ENCODE measurements at regions not wholly inside any gene's neighbourhood (a gene's known extent, or its start where the extent isn't known, plus 50 kb on each side); places are given as distances from the start of the nearest gene placed in this dataset.

GRCh38 chr11:82676483-82677094 is 57.1 kb downstream of the FAM181B start:
- DNase-seq (ENCODE audit: low read depth), result no peak

DNA sequence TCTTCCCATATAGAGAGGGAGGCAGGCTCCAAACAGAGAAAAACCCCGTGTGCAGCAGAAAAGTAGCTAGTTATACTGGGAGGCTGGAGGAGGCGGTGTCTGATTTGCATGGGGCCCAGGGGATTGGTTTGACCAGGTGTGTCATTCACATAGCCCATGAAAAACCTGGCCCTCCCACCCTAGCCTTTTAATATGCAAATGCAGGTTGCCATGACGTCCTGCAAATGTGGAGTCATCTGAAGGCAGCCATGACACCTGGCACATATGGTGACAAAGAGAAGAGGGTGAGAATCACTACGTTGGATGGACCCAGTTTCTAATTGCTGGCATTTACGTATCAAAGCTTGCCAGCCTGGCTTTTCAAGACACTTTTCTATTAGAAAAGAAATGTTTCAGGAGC is 57.8 kb downstream of the FAM181B start:
- no peak for DNase-seq (ENCODE audit: low read depth)

DNA sequence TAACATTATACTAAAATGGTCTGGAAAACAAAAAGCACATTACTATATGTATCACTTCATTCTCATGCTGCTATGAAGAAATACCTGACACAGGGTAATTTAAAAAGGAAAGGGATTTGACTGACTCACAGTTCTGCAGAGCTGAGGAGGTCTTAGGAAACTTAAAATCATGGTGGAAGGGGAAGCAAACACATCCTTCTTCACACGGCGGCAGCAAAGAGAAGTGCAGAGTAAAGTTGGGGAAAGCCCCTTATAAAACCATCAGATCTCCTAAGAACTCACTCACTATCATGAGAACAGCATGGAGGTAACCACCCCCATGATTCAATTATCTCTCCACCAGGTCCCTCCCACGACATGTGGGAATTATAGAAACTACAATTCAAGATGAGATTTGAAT is 60.0 kb downstream of the FAM181B start:
- no peak for DNase-seq (ENCODE audit: low read depth)

GRCh38 chr11:82671451-82671850 is 62.2 kb downstream of the FAM181B start:
- no peak for DNase-seq (ENCODE audit: low read depth)

- DNase-seq (ENCODE audit: low read depth), result no peak
These were observed 70.1 kb downstream of the FAM181B start for GRCh38 chr11:82663535-82663934.

GRCh38 chr11:82653752-82654151 is 79.9 kb downstream of the FAM181B start:
- no peak for DNase-seq (ENCODE audit: low read depth)

GRCh38 chr11:82639251-82639650 is 94.4 kb downstream of the FAM181B start:
- no peak for DNase-seq (ENCODE audit: low read depth)

- DNase-seq (ENCODE audit: low read depth), result no peak
These were observed 97.0 kb downstream of the FAM181B start for GRCh38 chr11:82636615-82637014.

DNA sequence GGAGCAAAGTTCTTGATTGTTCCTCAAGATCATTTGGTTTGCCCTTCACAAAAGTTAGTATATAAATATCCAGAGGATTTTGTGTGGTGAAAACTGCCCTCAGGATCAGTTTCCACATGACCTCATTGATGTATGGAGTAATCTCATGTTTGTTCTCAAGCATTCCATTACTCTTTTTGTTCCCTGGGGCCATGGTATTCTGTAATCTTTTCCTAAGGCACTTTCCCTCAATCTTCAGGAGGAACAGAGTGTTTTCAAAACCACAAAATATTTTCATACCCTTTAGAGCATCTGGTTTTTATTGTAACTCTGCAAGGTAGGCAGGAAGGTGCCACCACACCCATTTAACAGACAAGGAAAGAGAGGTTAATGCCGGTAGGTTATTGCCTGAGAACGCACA is 99.6 kb downstream of the FAM181B start:
- no peak for DNase-seq (ENCODE audit: low read depth)

DNA sequence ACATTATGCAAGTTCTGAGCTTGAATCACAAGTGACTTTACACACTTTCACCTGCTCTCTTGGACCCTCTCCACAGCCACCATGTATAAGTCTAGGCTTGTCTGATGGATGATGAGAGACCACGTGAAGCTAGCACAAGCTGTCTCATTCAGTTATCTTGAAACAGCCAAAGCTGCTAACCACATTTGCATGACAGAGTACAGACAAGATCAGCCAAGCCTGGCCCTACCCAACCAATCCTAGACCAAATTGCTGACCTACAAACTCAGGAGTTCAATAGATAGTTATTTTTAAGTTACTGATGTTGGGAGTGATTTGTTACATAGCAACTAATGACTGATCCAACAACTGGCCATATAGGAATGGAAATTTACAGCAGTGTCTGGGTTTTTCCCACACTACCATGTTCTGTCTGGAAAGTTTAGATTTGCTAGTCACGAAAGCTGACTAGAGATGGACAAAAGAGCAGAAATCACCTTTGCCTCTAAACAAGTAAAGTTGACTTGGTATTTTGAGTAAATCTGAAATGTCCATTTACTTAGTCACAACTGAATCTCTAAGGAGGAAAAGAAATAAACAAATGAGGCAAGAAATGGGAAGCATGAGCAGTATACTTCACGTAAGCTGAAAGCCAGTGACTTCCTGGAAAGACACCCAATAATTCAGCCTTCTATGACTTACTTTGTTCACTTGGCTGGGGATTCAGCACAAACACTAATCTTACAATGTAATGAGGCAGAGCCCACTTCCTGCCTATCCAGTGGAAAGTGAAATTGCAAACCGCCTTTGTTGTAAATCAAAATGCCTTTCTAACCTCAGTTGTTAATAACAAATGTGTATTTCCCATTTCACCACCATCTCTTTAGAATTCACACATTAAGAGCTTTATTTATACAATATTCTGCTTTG is 101.7 kb downstream of the FAM181B start:
- no peak for DNase-seq (ENCODE audit: low read depth)

DNA sequence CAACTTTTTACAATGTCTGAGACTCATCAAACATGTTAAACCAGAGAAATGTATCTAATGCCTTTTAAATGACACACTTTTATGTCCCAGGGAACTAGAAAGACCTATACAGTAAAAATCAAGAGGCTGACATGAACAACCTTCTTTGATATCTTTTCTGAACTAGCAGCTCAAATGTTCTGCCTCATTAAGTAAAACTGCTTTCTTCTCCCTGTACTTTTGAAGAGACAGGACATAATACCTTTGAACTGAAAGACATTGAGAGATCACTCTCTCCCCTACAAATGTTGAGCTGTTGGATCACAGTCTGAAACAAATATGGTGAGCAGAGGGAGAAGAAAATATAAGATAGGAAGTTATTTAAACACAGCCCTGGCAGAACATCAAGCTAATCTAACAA is 123.0 kb downstream of the FAM181B start:
- DNase-seq (ENCODE audit: low read depth), result no peak

DNA sequence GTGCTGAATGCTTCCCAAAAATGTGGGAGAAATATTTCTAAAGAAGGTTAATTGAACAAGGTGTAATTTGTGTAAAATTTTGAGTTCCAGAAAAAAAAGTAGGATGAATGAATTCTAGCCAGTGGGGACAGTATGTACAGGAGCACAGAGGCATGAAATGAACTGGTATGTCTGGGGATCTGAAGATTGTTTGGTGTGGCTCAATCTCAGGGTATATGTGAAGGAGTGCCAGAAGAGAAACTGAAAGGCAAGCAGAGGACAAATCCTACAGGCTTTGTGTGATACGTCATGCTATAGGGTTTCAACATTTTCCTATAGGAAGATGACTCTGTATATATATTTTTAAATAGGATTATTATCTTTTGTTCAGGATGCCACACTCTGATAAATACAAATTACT is 126.9 kb downstream of the FAM181B start:
- no peak for DNase-seq (ENCODE audit: low read depth)

- DNase-seq (ENCODE audit: low read depth), result no peak
These were observed 132.0 kb downstream of the FAM181B start for GRCh38 chr11:82601711-82602110.

GRCh38 chr11:82599836-82600235 is 133.8 kb downstream of the FAM181B start:
- no peak for DNase-seq (ENCODE audit: low read depth)

DNA sequence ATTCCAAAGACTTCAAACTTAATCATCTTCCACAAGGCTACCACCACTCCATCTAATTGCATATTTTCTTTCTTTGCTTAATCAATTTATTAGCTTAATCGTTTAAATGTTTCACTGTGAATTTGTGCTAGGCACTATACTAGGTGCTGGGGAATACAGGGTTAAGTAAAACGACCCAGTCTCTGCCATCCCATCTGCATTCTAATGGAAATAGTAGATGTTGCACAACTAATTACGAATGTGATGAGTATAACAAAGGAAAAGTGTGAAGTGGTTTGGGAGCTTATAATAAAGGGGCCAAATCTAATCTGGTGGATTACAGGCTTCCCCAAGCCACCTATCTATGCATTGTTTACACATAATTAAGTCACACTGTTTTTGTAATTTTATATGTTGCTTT is 147.1 kb downstream of the FAM181B start:
- DNase-seq (ENCODE audit: low read depth), result no peak

DNA sequence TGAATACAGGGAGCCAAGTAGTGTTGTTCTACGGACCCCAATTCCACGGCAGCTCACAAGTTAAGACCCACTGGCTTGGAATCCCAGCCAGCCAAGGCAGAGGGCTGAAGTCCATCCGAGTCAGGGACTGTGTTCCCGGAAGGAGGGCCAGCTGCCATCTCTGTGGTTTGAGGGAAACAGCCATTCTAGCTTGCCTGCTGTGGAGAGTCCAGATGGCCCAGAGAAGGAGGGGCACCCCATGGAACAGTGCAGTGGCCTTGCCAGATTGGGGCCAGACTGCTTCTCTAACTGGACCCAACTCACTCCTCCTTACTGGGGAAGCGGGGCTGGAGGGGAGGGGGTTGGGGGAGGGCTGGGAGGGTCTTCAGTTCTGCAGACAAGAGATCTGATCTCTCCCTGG is 156.4 kb downstream of the FAM181B start:
- no peak for DNase-seq (ENCODE audit: low read depth)

DNA sequence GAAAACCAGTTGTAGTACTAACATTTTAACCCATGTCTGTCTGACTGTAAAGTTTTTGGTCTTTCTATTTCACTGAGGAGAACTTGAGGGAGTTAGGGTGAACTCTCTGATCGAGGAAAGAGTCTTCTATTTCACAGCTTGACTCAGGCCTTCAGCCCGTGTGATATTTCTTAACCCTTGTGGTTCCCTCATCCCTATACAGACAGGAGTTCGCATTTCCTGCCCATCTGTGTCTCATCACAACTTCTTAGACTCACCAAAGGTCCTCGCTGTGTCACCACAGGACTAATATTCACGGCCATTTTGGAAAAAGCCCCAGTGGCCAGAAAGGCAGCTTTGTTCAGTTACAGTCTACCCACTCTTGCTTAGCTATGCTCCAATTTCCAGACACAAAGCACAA is 172.8 kb downstream of the FAM181B start:
- no peak for DNase-seq (ENCODE audit: low read depth)

- no peak for DNase-seq (ENCODE audit: low read depth)
These were observed 174.1 kb downstream of the FAM181B start for GRCh38 chr11:82559609-82560008.

DNA sequence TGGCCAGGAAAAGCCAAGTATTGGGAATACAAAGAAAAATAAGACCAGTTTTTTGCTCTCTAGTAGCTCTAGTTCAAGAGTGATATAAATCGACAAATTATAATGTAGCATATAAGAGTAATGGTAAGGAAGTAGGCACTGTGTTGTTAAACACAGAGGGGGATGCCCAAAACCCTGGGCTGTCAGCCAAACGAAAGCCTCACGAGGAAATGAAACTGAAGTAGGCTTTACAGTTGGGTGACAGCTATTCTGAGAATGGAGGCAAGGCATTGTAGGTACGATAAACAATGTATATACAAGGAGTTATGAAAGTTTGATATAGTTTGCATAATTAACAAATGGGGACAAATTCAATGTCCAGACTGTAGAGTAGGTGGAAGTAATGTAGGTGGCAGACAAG is 176.4 kb downstream of the FAM181B start:
- no peak for DNase-seq (ENCODE audit: low read depth)

- no peak for DNase-seq (ENCODE audit: low read depth)
These were observed 177.5 kb downstream of the FAM181B start for GRCh38 chr11:82556210-82556609.

DNA sequence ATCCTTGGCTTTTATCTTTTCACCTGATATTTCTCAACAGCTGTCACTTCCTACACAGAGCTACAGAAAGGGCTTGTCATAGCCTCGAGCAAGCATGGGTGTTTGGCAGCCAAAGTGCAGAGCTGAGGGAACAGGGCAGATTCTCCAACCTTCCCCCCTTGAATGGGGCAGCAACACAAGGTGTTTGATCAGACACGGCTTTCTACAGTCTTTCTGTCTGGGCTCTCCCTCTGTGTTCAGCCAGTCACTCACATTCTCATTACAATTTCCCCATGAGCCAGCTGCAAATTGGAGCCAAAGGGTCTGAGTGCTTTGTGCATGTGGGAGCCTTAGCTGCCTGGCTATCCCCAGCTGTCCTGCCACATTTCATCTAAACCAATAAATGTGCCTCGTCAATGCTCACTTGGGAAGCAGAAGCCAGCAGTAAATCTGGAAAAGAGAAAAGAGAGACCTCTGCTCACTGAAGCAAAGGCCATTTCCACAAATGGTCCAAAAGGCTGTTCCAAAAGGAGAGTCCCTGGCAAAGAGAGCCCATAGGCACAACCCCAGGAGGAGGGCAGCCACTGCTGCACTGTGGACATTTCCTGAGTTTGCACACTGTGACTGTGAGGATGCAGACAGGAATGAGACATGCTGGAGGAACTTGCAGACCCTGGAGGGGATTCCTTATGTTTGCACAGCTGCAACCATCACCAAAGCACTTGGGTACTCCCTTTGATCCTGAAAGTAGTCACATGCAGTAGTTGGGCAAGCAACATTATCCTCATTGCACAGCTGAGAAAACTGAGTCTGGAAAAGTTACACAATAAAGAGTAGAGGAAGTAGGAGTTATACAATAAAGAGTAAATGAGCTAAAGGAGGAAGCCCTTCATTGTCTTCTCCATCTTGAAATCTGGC is 186.8 kb downstream of the FAM181B start:
- DNase-seq (ENCODE audit: low read depth), result no peak

DNA sequence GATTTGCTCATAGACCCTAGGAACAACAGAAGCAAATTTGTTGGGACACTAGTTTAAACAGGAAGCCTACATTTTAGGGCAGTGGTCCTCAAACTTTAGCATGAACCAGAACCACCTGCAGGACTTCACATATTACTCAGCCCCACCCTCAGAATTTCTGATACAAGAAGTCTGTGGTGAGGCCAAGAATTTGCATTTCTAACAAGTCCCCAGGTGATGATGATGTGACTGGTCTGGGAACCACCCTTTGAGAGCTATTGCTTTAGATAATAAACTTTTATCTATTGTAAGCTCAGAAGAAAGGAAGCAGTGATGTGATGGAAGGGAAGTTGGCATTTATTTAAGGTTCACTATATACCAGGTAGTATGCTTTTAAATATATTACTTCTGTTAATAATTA is 194.0 kb downstream of the FAM181B start:
- no peak for DNase-seq (ENCODE audit: low read depth)

- DNase-seq (ENCODE audit: low read depth), result no peak
These were observed 197.0 kb downstream of the FAM181B start for GRCh38 chr11:82536706-82537105.

Data from activated T-cell treated with anti-CD3 and anti-CD28 coated beads for 48 hours (primary cell).